ENCODE measurements at regions not wholly inside any gene's neighbourhood (a gene's known extent, or its start where the extent isn't known, plus 50 kb on each side); places are given as distances from the start of the nearest gene placed in this dataset.

GRCh38 chr7:106418526-106418925, 133.7 kb upstream of the NAMPT start:
- TF ChIP-seq CTCF (IDR thresholded peaks at IDR 0.05; ENCODE audit: low read depth, low read length, missing control alignments): no peak
- no peak for DNase-seq (ENCODE audit: low read depth)
- no peak overlapping the region for H3K4me3 ChIP-seq (ENCODE audit: low read depth, low read length)

GRCh38 chr7:106418094-106418493, 133.3 kb upstream of the NAMPT start:
- TF ChIP-seq CTCF (IDR thresholded peaks at IDR 0.05; ENCODE audit: low read depth, low read length, missing control alignments): no peak
- DNase-seq (ENCODE audit: low read depth): no peak
- no peak overlapping the region for H3K4me3 ChIP-seq (ENCODE audit: low read depth, low read length)

GRCh38 chr7:106417273-106417902, 132.6 kb upstream of the NAMPT start:
- TF ChIP-seq CTCF (IDR thresholded peaks at IDR 0.05; ENCODE audit: low read depth, low read length, missing control alignments): no peak
- DNase-seq (ENCODE audit: low read depth): no peak
- no peak overlapping the region for H3K4me3 ChIP-seq (ENCODE audit: low read depth, low read length)

GRCh38 chr7:106416430-106416829, 131.6 kb upstream of the NAMPT start:
- TF ChIP-seq CTCF (IDR thresholded peaks at IDR 0.05; ENCODE audit: low read depth, low read length, missing control alignments): no peak

GRCh38 chr7:106415433-106415832, 130.7 kb upstream of the NAMPT start:
- TF ChIP-seq CTCF (IDR thresholded peaks at IDR 0.05; ENCODE audit: low read depth, low read length, missing control alignments): no peak
- no peak for DNase-seq (ENCODE audit: low read depth)
- no peak overlapping the region for H3K4me3 ChIP-seq (ENCODE audit: low read depth, low read length)

More at GRCh38 chr7:106416430-106416829, 131.6 kb upstream of the NAMPT start:
- H3K4me3 ChIP-seq (ENCODE audit: low read depth, low read length): no peak overlapping the region
- no peak for DNase-seq (ENCODE audit: low read depth)

- no peak for TF ChIP-seq CTCF (IDR thresholded peaks at IDR 0.05; ENCODE audit: low read depth, low read length, missing control alignments)
- DNase-seq (ENCODE audit: low read depth): no peak
- no peak overlapping the region for H3K4me3 ChIP-seq (ENCODE audit: low read depth, low read length)
Observed at GRCh38 chr7:106413446-106413845, 128.7 kb upstream of the NAMPT start.

- H3K4me3 ChIP-seq (ENCODE audit: low read depth, low read length): no peak overlapping the region
- TF ChIP-seq CTCF (IDR thresholded peaks at IDR 0.05; ENCODE audit: low read depth, low read length, missing control alignments): no peak
- DNase-seq (ENCODE audit: low read depth): no peak
Observed at GRCh38 chr7:106405697-106406141, 120.9 kb upstream of the NAMPT start.
